Right lobe of liver (tissue), 6 donors: ENCODE measurements at regions not wholly inside any gene's neighbourhood (a gene's known extent, or its start where the extent isn't known, plus 50 kb on each side); places are given as distances from the start of the nearest gene placed in this dataset.

Experiments
- ATAC-seq, 4 donors: fragments of 200-7000 bp; cut with Tn5 transposase; one replicate each; pipeline ENCODE4 v1.9.1; 2020; ENCODE audit warnings: mild to moderate bottlenecking in 4 of 4, moderate library complexity in 4 of 4
- DNase-seq, 3 donors: peaks; one replicate each; pipeline ENCODE4 v3.0.0-alpha.2; 2020
- H3K27ac ChIP-seq, 3 donors: fragments of 200-600 bp; one replicate each; pipeline ENCODE4 v1.8.0; 2022
- H3K27me3 ChIP-seq, 2 donors: fragments of 200-600 bp; one replicate each; pipeline ENCODE4 v1.8.0; 2022
- H3K36me3 ChIP-seq, 4 donors: fragments of 200-600 bp; sonication (generic) in 1 of 4; one replicate each; pipeline versions ENCODE4 v1.5.1 to v1.8.0; 2017 to 2022; ENCODE audit warnings: control low read depth in 1 of 4
- H3K4me1 ChIP-seq, 4 donors: fragments of 200-600 bp; sonication (generic) in 1 of 4; one replicate each; pipeline versions ENCODE4 v1.5.1 to v1.8.0; 2017 to 2022; ENCODE audit warnings: control low read depth in 1 of 4
- H3K4me3 ChIP-seq, 3 donors: fragments of 200-600 bp; one replicate each; pipeline ENCODE4 v1.8.0; 2022
- H3K9me3 ChIP-seq, 4 donors: fragments of 200-600 bp; sonication (generic) in 1 of 4; one replicate each; pipeline versions ENCODE4 v1.5.1 to v1.8.0; 2017 to 2022; ENCODE audit warnings: control low read depth in 1 of 4
- POLR2A ChIP-seq: fragments of 450-650 bp; IDR thresholded peaks from one replicate; pipeline ENCODE4 v1.6.1; 2017; ENCODE audit warnings: antibody characterized with exemption, mild to moderate bottlenecking
- WGBS: methylation state at CpG from one replicate; pipeline ENCODE4 v1.1.6; 2018; ENCODE audit warnings: low coverage, low lambda C conversion rate; ENCODE audit not compliant: insufficient coverage; ENCODE audit errors: missing lambda C conversion rate; 5-methylcytosine and 5-hydroxymethylcytosine counted together
- intact Hi-C, 2 donors: fragments of 100-400 bp; cut with DNase I; formaldehyde crosslinking; loops; one replicate each; pipeline versions ENCODE4 v1.11.2 to v1.14.1; 2022
- TF ChIP-seq, protein P1 (sequence below), 4 donors: fragments of 200-600 bp in 3 of 4; fragments of 450-650 bp in 1 of 4; IDR thresholded peaks; one replicate each; pipeline versions ENCODE4 v1.5.1 to v1.8.0; 2016 to 2022; ENCODE audit warnings: antibody characterized with exemption in 4 of 4, mild to moderate bottlenecking in 2 of 4
- donor health status: DM: no; HTN: yes; CAD: no.
- donor health status: DM: no; HTN: no; CAD: no.
- donor health status: DM: no; HTN: no; CAD: no.
- donor health status: DM: no; HTN: yes; CAD: no.
- donor health status: DM: no; HTN: yes; CAD: no.

DNA sequence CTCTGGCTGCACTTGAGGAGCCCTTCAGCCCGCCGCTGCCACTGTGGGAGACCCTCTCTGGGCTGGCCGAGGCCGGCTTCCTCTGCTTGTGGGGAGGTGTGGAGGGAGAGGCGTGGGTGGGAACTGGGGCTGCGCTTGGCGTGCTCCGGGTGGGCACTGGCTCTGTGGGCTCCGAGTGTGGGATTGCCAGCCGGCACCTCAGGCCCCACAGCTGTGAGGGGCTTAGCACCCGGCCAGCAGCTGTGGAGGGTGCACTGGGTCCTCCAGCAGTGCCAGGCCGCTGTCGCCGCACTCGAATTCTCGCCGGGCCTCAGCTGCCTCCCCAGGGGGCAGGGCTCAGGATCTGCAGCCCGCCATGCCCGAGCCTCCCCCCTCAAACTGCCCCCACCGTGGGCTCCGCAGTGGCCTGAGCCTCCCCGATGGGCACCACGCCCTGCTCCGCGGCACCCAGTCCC, 808.0 kb upstream of the SOX11 start:
- Histone ChIP-seq H3K36me3 (no peaks in the 10 kb centered on the region), H3K27ac (no peak overlapping the region), H3K4me1 (no peaks in the 10 kb centered on the region), H3K9me3 (no peaks in the 10 kb centered on the region), H3K4me3 (no peak overlapping the region), H3K27me3 (no peaks in the 10 kb centered on the region)
- WGBS: no CpG with 5 or more reads among the region's 25 CpGs
- DNase-seq (no peak), ATAC-seq (peak in 1 of 4 donors; percentile 25)
- intact Hi-C loops: no loop called here
- TF ChIP-seq, protein P1, sequence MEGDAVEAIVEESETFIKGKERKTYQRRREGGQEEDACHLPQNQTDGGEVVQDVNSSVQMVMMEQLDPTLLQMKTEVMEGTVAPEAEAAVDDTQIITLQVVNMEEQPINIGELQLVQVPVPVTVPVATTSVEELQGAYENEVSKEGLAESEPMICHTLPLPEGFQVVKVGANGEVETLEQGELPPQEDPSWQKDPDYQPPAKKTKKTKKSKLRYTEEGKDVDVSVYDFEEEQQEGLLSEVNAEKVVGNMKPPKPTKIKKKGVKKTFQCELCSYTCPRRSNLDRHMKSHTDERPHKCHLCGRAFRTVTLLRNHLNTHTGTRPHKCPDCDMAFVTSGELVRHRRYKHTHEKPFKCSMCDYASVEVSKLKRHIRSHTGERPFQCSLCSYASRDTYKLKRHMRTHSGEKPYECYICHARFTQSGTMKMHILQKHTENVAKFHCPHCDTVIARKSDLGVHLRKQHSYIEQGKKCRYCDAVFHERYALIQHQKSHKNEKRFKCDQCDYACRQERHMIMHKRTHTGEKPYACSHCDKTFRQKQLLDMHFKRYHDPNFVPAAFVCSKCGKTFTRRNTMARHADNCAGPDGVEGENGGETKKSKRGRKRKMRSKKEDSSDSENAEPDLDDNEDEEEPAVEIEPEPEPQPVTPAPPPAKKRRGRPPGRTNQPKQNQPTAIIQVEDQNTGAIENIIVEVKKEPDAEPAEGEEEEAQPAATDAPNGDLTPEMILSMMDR (IDR thresholded peaks at IDR 0.05): no peak
- TF ChIP-seq POLR2A: no peak

DNA sequence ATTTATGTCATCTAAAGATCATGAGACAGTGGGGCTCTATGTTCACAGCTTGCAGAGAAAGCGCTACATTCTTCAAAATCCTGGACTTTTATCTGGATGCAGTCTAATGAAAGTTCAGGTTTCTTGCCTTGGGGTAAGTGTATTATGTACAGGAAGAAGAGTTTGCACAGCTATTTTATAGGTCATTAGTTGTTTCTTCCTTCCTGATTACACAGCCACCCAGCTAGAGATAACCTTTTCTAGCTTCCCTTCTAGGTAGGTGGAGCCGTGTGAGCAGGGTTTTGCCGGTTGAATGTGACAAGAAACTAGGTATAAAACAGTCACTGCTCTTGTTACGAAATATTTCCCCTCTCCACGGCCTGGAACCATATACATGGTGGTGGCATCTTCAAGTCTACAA, 800.8 kb upstream of the SOX11 start:
- intact Hi-C loops: no loop called here
- no peak overlapping the region for H3K4me3 ChIP-seq
- ATAC-seq (no peak), DNase-seq (no peak)
- H3K9me3 ChIP-seq: no peaks in the 10 kb centered on the region
- no peak overlapping the region for H3K27ac ChIP-seq
- H3K4me1 ChIP-seq: no peaks in the 10 kb centered on the region
- no peak for TF ChIP-seq POLR2A
- TF ChIP-seq, protein P1 (IDR thresholded peaks at IDR 0.05): no peak
- H3K27me3 ChIP-seq: no peaks in the 10 kb centered on the region
- 41% methylated on average over 5 of the region's 5 CpGs for WGBS
- no peaks in the 10 kb centered on the region for H3K36me3 ChIP-seq

DNA sequence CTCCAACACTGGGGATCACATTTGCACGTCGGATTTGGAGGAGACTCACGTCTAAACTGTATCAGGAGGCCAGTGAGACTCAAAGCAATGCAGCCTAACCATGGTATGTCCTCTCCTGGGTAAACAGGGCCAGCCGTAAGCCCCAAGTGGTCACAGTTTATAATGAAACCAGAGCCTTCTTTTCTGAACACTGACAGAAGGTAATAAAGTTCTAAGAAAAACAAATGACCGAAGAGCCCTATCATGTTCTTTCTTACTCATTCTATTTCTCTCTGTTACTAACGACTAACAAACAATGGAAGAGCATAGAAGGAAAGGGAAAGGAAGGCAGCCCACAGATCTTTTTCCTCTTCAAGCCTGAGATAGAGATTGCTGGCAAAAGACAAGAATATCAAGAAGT, 796.8 kb upstream of the SOX11 start:
- intact Hi-C loops: no loop called here
- ATAC-seq (no peak), DNase-seq (no peak)
- Histone ChIP-seq H3K9me3 (no peaks in the 10 kb centered on the region), H3K4me1 (no peaks in the 10 kb centered on the region), H3K27me3 (no peaks in the 10 kb centered on the region), H3K4me3 (no peak overlapping the region), H3K36me3 (no peaks in the 10 kb centered on the region), H3K27ac (no peak overlapping the region)
- WGBS: 16% methylated on average over 6 of the region's 6 CpGs
- TF ChIP-seq, protein P1 (IDR thresholded peaks at IDR 0.05): no peak
- TF ChIP-seq POLR2A: no peak

DNA sequence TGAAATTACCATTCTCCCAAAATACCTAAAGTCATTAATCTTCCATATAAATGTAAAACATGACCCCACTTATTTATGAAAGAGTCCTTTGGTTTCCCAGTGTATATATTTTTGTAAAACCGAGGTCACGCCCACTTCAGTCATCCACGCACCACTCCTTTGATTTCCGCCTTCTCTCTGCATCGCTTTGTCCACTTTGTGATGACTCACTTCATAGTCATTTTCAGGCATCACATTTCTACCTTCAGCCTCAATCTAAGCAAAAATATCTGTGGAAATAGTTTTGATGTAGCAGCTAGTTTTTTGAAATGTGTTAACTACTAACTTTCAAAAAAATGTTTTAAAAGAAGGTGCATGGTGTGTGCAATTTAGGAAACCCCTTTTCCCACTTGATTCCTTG, 793.5 kb upstream of the SOX11 start:
- ATAC-seq (no peak), DNase-seq (no peak)
- no peak for TF ChIP-seq POLR2A
- TF ChIP-seq, protein P1 (IDR thresholded peaks at IDR 0.05): no peak
- no peak overlapping the region for H3K27ac ChIP-seq
- no peaks in the 10 kb centered on the region for H3K4me1 ChIP-seq
- no peak overlapping the region for H3K4me3 ChIP-seq
- H3K27me3 ChIP-seq: no peaks in the 10 kb centered on the region
- no peaks in the 10 kb centered on the region for H3K9me3 ChIP-seq
- intact Hi-C loops: no loop called here
- no peaks in the 10 kb centered on the region for H3K36me3 ChIP-seq
- 87% methylated on average over 5 of the region's 5 CpGs for WGBS

DNA sequence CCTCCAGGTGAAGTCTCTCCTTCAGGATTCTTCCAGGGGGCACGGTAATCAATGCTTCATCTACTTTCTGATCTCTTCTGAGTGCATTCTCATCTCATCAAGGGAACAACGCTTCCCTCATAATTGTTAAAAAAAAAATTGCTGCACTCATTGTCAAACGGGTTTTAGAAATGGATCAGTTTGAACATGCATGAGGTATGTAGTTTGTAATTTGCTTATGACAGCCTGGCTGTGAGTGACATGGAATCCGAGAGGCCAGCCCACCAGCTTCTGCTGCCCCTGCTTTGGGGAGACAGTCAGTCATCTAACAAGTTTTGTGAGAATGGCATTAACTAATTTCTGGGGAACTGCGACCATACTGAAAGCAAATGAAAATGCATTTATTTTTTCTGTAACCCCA, 791.9 kb upstream of the SOX11 start:
- 54% methylated on average over 5 of the region's 5 CpGs for WGBS
- TF ChIP-seq, protein P1 (IDR thresholded peaks at IDR 0.05): no peak
- TF ChIP-seq POLR2A: no peak
- Histone ChIP-seq H3K27me3 (no peaks in the 10 kb centered on the region), H3K36me3 (no peaks in the 10 kb centered on the region), H3K4me1 (no peaks in the 10 kb centered on the region), H3K27ac (no peak overlapping the region), H3K4me3 (no peak overlapping the region), H3K9me3 (no peaks in the 10 kb centered on the region)
- intact Hi-C loops: no loop called here
- ATAC-seq: no peak
- DNase-seq: no peak
